Trophoblast cell (in vitro differentiated cells and primary cell): ENCODE measurements at regions not wholly inside any gene's neighbourhood (a gene's known extent, or its start where the extent isn't known, plus 50 kb on each side); places are given as distances from the start of the nearest gene placed in this dataset.

Source experiments
- DNase-seq, 2 donors: peaks; one replicate each; pipeline ENCODE4 v3.0.0-alpha.2; 2016
- H2AFZ ChIP-seq: 2 replicates; pipeline ENCODE4 v1.6.1; 2013; ENCODE audit warnings: low read length, moderate library complexity, mild to moderate bottlenecking; ENCODE audit not compliant: insufficient read depth, poor library complexity
- H2AK5ac ChIP-seq: 2 replicates; pipeline ENCODE4 v1.6.1; 2013; ENCODE audit warnings: mild to moderate bottlenecking, low read length
- H2BK120ac ChIP-seq: 2 replicates; pipeline ENCODE4 v1.6.1; 2013; ENCODE audit warnings: low read length, mild to moderate bottlenecking, moderate library complexity; ENCODE audit not compliant: insufficient read depth, poor library complexity
- H2BK12ac ChIP-seq: 2 replicates; pipeline ENCODE4 v1.6.1; 2013; ENCODE audit warnings: mild to moderate bottlenecking, low read length, moderate library complexity
- H2BK5ac ChIP-seq: 2 replicates; pipeline ENCODE4 v1.6.1; 2013; ENCODE audit warnings: low read length, low read depth, moderate library complexity, mild to moderate bottlenecking; ENCODE audit not compliant: poor library complexity
- H3K14ac ChIP-seq: 2 replicates; pipeline ENCODE4 v1.6.1; 2013; ENCODE audit warnings: mild to moderate bottlenecking, low read length
- H3K18ac ChIP-seq: 2 replicates; pipeline ENCODE4 v1.6.1; 2013; ENCODE audit warnings: mild to moderate bottlenecking, low read length
- H3K23ac ChIP-seq: 2 replicates; pipeline ENCODE4 v1.6.1; 2013; ENCODE audit warnings: low read length
- H3K27ac ChIP-seq: 2 replicates; pipeline ENCODE4 v1.5.1; 2013; ENCODE audit warnings: low read depth, mild to moderate bottlenecking, inconsistent platforms, low read length, moderate library complexity
- H3K27me3 ChIP-seq: 2 replicates; pipeline ENCODE4 v1.6.1; 2013; ENCODE audit warnings: inconsistent platforms, mild to moderate bottlenecking, low read length, moderate library complexity; ENCODE audit not compliant: insufficient read depth
- H3K36me3 ChIP-seq, 2 experiments: 1 replicate in 1 of 2; 2 replicates in 1 of 2; pipeline ENCODE4 v1.6.1; 2013; ENCODE audit warnings: low read length in 2 of 2, mild to moderate bottlenecking in 2 of 2, moderate library complexity in 1 of 2; ENCODE audit not compliant: insufficient read depth in 2 of 2, control insufficient read depth in 1 of 2
- H3K4ac ChIP-seq: 2 replicates; pipeline ENCODE4 v1.6.1; 2013; ENCODE audit warnings: low read depth, mild to moderate bottlenecking, low read length, moderate library complexity
- H3K4me1 ChIP-seq, 2 experiments: 1 replicate in 1 of 2; 2 replicates in 1 of 2; pipeline ENCODE4 v1.6.1; 2013; ENCODE audit warnings: low read length in 2 of 2, mild to moderate bottlenecking in 2 of 2, moderate library complexity in 1 of 2; ENCODE audit not compliant: insufficient read depth in 2 of 2, control insufficient read depth in 1 of 2
- H3K4me2 ChIP-seq: 2 replicates; pipeline ENCODE4 v1.6.1; 2013; ENCODE audit warnings: inconsistent platforms, mild to moderate bottlenecking, low read length, moderate library complexity
- H3K4me3 ChIP-seq: 2 replicates; pipeline ENCODE4 v1.5.1; 2013; ENCODE audit warnings: mild to moderate bottlenecking, low read depth, low read length, inconsistent platforms
- H3K79me1 ChIP-seq: one replicate; pipeline ENCODE4 v1.6.1; 2013; ENCODE audit warnings: low read length
- H3K79me2 ChIP-seq: 2 replicates; pipeline ENCODE4 v1.6.1; 2013; ENCODE audit warnings: low read length, mild to moderate bottlenecking; ENCODE audit not compliant: control insufficient read depth, insufficient read depth, poor library complexity
- H3K9ac ChIP-seq: 2 replicates; pipeline ENCODE4 v1.6.1; 2013; ENCODE audit warnings: mild to moderate bottlenecking, low read length
- H3K9me3 ChIP-seq: 2 replicates; pipeline ENCODE4 v1.6.1; 2013; ENCODE audit warnings: low read depth, mild to moderate bottlenecking, control low read depth, inconsistent platforms, low read length; ENCODE audit not compliant: insufficient read depth
- H4K12ac ChIP-seq: 2 replicates; pipeline ENCODE4 v1.6.1; 2013; ENCODE audit warnings: low read depth, mild to moderate bottlenecking, low read length, moderate library complexity
- H4K8ac ChIP-seq: 2 replicates; pipeline ENCODE4 v1.6.1; 2013; ENCODE audit warnings: low read depth, mild to moderate bottlenecking, low read length, moderate library complexity
- H4K91ac ChIP-seq: one replicate; pipeline ENCODE4 v1.6.1; 2013; ENCODE audit warnings: low read depth, mild to moderate bottlenecking, low read length, moderate library complexity
- WGBS: extraction: QIAGEN DNeasy Blood & Tissue Kit; methylation state at CpG from one replicate; pipeline ENCODE4 v1.1.7; 2013; ENCODE audit warnings: missing lambda C conversion rate; ENCODE audit not compliant: insufficient read length, insufficient coverage; ENCODE audit errors: extremely low coverage; 5-methylcytosine and 5-hydroxymethylcytosine counted together

- Histone ChIP-seq H2AFZ (no peak overlapping the region), H3K4me1 (peaks cover 2% of the 10 kb centered on the region in 2 experiments), H3K9ac (no peak overlapping the region), H3K4me3 (no peak overlapping the region), H3K36me3 (no peaks in the 10 kb centered on the region), H3K27me3 (no peaks in the 10 kb centered on the region), H3K79me1 (no peaks in the 10 kb centered on the region), H3K18ac (no peak overlapping the region), H3K14ac (no peak overlapping the region), H3K9me3 (no peaks in the 10 kb centered on the region), H3K79me2 (no peaks in the 10 kb centered on the region), H3K27ac (no peak overlapping the region), H4K91ac (no peak overlapping the region), H2AK5ac (no peak overlapping the region), H4K12ac (no peak overlapping the region), H3K23ac (no peak overlapping the region), H3K4me2 (no peak overlapping the region), H2BK5ac (no peak overlapping the region), H4K8ac (no peak overlapping the region), H2BK120ac (no peak overlapping the region), H3K4ac (no peak overlapping the region), H2BK12ac (no peak overlapping the region)
- no CpG with 5 or more reads among the region's 3 CpGs for WGBS
- DNase-seq = no peak
Observed at GRCh38 chr3:102084006-102084405, 234.7 kb downstream of the NFKBIZ start.

- H3K9me3 ChIP-seq = no peaks in the 10 kb centered on the region
- H2AK5ac ChIP-seq = no peak overlapping the region
- no peak overlapping the region for H2BK120ac ChIP-seq
- H4K91ac ChIP-seq = no peak overlapping the region
- H4K12ac ChIP-seq = no peak overlapping the region
- H3K18ac ChIP-seq = no peak overlapping the region
- no peaks in the 10 kb centered on the region for H3K79me2 ChIP-seq
- H3K23ac ChIP-seq = no peak overlapping the region
- no peak for DNase-seq
- no peak overlapping the region for H3K4me3 ChIP-seq
- no peaks in the 10 kb centered on the region for H3K4me1 ChIP-seq
- H2AFZ ChIP-seq = no peak overlapping the region
- no CpG with 5 or more reads among the region's 3 CpGs for WGBS
- H3K27me3 ChIP-seq = no peaks in the 10 kb centered on the region
- no peaks in the 10 kb centered on the region for H3K36me3 ChIP-seq
- H3K4ac ChIP-seq = no peak overlapping the region
- no peak overlapping the region for H3K9ac ChIP-seq
- no peak overlapping the region for H3K14ac ChIP-seq
- H4K8ac ChIP-seq = no peak overlapping the region
- H2BK5ac ChIP-seq = no peak overlapping the region
- H2BK12ac ChIP-seq = no peak overlapping the region
- H3K4me2 ChIP-seq = no peak overlapping the region
- no peak overlapping the region for H3K27ac ChIP-seq
- H3K79me1 ChIP-seq = no peaks in the 10 kb centered on the region
Observed at GRCh38 chr3:102084704-102085103, 235.4 kb downstream of the NFKBIZ start.

- H3K4me2 ChIP-seq = no peak overlapping the region
- H2AK5ac ChIP-seq = no peak overlapping the region
- H4K91ac ChIP-seq = no peak overlapping the region
- H3K79me2 ChIP-seq = no peaks in the 10 kb centered on the region
- H3K27me3 ChIP-seq = no peaks in the 10 kb centered on the region
- no peak overlapping the region for H2BK5ac ChIP-seq
- H3K14ac ChIP-seq = no peak overlapping the region
- H3K4me3 ChIP-seq = no peak overlapping the region
- WGBS = no CpG with 5 or more reads among the region's 3 CpGs
- H4K8ac ChIP-seq = no peak overlapping the region
- no peak overlapping the region for H3K9ac ChIP-seq
- no peak overlapping the region for H2BK12ac ChIP-seq
- H3K4ac ChIP-seq = no peak overlapping the region
- H3K27ac ChIP-seq = no peak overlapping the region
- H4K12ac ChIP-seq = no peak overlapping the region
- H2BK120ac ChIP-seq = no peak overlapping the region
- H3K9me3 ChIP-seq = no peaks in the 10 kb centered on the region
- no peaks in the 10 kb centered on the region for H3K79me1 ChIP-seq
- H3K23ac ChIP-seq = no peak overlapping the region
- H3K18ac ChIP-seq = no peak overlapping the region
- no peaks in the 10 kb centered on the region for H3K36me3 ChIP-seq
- DNase-seq = no peak
- no peak overlapping the region for H2AFZ ChIP-seq
- no peaks in the 10 kb centered on the region for H3K4me1 ChIP-seq
Observed at GRCh38 chr3:102085431-102086176, 236.3 kb downstream of the NFKBIZ start.

- no peak overlapping the region for H4K91ac ChIP-seq
- H3K14ac ChIP-seq = no peak overlapping the region
- H2BK5ac ChIP-seq = no peak overlapping the region
- H2BK120ac ChIP-seq = no peak overlapping the region
- no peak overlapping the region for H3K27ac ChIP-seq
- H3K9ac ChIP-seq = no peak overlapping the region
- no peaks in the 10 kb centered on the region for H3K4me1 ChIP-seq
- H3K27me3 ChIP-seq = no peaks in the 10 kb centered on the region
- H4K12ac ChIP-seq = no peak overlapping the region
- no peak overlapping the region for H2AFZ ChIP-seq
- H3K4me2 ChIP-seq = no peak overlapping the region
- no peaks in the 10 kb centered on the region for H3K36me3 ChIP-seq
- WGBS = no CpG with 5 or more reads among the region's 4 CpGs
- no peak overlapping the region for H2BK12ac ChIP-seq
- no peak overlapping the region for H3K18ac ChIP-seq
- no peaks in the 10 kb centered on the region for H3K9me3 ChIP-seq
- H3K4me3 ChIP-seq = no peak overlapping the region
- no peak overlapping the region for H4K8ac ChIP-seq
- H3K79me2 ChIP-seq = no peaks in the 10 kb centered on the region
- no peak overlapping the region for H3K4ac ChIP-seq
- no peak for DNase-seq
- no peak overlapping the region for H3K23ac ChIP-seq
- H3K79me1 ChIP-seq = no peaks in the 10 kb centered on the region
- H2AK5ac ChIP-seq = no peak overlapping the region
Observed at GRCh38 chr3:102087236-102087635, 237.9 kb downstream of the NFKBIZ start.
